ENCODE measurements at regions not wholly inside any gene's neighbourhood (a gene's known extent, or its start where the extent isn't known, plus 50 kb on each side); places are given as distances from the start of the nearest gene placed in this dataset.

DNA sequence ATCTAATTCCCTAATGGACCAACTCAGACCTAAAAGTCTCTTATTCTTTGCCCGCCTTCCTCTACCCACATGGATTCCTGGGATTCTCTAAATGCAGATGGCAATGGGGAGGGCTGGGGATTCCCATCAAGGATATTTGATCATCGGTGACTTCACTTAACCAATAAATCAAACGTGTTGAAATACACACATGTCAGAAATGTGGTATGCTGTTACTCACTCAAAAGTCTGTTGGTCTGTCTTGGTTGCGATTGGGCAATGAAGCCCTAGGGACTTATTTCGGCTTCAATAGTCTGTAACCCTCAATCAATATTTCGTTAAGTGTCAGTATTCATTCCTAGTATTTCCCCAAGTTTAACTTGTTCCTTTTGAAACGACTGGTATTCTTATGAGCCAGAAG lies 117.2 kb upstream of the DIO3 start:
- no peak for DNase-seq (ENCODE audit: low spot score)
- in situ Hi-C loops (cut with HindIII; ENCODE audit: low sequenced_read_pairs), result no loop called here

DNA sequence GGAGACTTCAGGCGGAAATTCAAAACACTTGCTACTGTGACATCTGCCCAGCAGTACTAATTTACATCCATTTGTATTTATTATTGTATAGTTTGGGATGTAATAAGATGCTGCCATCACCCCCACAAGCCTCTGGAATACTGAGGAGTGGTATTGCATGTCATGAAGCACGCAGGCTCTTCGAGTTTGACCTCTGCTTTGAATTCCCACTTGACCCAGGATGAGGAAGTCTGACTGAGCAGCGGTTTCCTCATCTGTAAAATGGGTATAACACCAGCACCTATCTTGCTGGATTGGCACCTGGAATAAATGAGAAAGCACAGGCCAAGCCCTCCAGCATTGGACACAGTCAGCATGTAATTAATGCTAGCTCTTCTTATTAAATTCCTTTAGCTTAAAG lies 116.0 kb upstream of the DIO3 start:
- in situ Hi-C loops (cut with HindIII; ENCODE audit: low sequenced_read_pairs), result no loop called here
- DNase-seq (ENCODE audit: low spot score), result no peak

DNA sequence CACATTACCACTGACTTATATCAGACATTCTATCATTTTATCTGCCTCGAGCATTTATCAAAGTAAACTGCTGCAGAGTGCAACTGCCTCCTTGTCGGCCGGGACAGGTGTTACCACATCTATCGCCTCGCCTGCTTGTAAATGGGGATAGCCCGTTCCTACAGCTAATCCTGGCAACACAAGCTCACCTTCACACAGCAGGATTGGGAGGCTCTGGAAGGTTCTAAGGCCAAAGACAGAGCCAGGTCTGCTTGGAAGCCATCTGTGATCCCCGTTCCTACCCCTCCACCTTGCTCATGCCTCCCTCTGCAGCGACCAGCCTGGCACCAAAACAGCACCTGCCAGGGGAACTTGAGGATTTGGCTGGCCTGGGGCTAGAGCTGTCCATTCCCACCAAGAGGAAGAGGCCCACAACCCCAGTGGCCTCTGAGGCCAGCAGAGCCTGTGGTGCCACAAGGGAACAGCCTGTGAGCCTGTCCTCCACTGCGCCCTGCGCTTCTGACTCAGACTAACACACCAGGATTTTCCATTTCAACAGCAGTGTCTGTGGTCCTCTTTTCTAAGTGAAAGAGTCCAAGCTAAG lies 114.8 kb upstream of the DIO3 start:
- no peak for DNase-seq (ENCODE audit: low spot score)
- in situ Hi-C loops (cut with HindIII; ENCODE audit: low sequenced_read_pairs), result no loop called here

DNA sequence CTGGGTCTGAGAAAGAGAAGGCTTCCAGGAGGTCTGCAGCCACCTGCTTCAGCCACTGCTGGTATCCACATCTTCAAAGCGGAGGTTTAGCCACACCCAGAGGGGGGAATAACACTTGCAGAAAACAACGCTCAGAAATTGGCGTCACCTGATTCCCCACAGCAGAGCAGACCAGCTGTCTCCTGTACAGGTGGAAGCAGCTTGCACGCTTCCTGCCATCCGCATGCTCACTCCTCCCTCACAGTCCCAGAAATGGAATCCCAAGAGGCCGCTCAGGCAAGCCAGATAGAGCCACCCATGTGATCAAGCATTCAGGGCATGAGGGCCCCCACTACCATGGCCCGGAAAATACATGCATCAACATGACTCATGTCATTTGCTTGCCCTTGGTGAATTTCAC lies 112.2 kb upstream of the DIO3 start:
- in situ Hi-C loops (cut with HindIII; ENCODE audit: low sequenced_read_pairs), result no loop called here
- peak; percentile 29 for DNase-seq (ENCODE audit: low spot score)

DNA sequence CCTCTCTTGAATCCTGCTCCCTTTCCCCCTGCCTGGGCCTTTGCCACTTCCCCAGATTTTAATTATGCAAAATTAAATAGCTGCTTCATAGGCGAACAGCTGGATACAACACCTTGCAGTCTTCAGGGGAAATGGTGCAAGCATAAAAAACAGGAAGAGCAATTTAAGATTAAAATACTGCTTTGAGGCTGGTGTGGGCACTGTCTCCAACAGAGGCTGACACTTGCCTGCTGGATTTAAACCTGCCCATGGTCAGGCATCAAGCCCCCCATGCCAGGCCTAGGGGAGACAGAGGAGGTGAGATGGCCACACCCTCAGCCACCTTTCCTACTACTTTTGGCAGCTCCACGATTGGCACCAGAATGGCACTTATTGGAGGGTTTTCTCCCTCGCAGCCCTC lies 110.1 kb upstream of the DIO3 start:
- in situ Hi-C loops (cut with HindIII; ENCODE audit: low sequenced_read_pairs), result no loop called here
- no peak for DNase-seq (ENCODE audit: low spot score)

DNA sequence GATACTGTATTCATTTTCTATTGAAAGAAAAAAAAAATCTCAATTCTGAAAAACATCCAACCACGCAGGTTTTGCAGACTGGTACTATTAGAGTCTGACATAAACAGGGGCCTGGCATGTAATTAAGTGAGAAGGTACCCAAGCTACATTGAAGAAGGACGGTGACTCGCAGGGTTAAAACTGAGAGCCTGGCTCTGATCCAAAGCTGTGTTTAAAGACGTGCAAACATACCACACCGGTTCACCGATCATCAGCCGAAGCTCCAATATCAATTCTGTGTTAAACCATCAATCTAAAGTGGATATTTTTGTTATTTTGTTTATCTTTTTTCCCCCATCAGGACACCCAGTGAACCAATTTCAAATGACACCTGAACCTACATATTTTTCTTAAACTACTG lies 108.1 kb upstream of the DIO3 start:
- no peak for DNase-seq (ENCODE audit: low spot score)
- in situ Hi-C loops (cut with HindIII; ENCODE audit: low sequenced_read_pairs), result no loop called here

DNA sequence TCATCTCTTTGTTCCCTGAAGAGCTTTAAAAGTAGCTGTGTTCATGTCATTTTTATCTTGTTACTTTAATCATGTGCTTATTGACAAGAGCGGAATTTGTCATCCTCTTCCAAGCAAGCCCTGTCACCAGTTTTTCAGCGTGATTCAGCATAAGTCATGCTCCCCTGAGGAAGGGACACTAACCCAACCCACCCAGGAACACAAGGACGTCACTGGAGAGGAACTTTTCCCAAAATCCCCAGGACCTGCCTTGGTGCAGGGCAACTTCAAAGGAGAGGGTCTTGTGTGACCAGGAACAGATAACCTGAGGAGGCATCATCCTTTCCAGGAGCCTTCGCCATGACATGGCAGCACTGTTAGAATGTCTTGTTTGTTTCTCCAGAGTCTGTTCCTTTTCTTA lies 107.1 kb upstream of the DIO3 start:
- DNase-seq (ENCODE audit: low spot score), result no peak
- in situ Hi-C loops (cut with HindIII; ENCODE audit: low sequenced_read_pairs), result no loop called here

DNA sequence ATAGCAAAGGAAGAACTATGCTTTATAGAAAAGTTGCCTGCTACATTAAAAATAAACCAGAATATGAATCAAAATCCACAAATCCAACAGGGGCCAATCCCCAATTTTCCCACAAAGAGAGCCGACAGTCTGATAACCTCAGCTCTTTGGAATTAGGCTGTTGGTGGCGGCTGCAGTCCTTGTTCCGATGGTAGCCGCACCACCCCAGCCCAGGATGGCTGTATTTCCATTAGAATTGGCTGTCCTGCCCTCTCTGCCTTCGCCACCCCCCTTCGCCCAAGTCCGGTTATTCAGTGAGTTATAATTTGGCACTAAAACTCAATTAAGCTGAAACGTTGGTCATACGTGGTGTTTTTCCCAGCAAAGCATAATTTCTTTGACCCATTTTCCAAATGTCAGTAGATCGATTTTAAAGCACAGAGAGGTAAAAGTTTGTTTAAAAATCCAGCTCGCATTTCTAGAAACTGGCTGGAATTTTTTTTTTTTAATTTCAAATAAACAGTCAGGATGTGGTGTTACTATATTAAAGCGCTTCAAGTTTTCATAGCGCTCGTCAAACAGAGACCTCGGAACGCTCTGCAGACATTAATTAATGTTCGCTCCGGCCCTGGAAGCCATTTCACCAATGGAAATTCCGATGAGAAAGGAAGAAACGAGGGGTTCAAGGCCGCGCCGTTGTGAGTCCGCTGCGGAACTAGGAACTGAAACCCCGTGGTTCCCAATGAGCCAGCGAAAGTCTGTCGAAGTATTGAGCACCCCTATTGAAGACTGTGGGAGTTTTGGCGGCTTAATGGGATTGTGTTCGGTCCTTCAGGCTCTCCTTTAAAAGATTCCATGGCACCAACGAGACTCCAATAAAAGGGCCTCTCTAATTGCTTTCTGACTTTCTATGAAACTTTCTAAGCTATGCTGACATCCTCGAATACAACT lies 104.8 kb upstream of the DIO3 start:
- no peak for DNase-seq (ENCODE audit: low spot score)
- in situ Hi-C loops (cut with HindIII; ENCODE audit: low sequenced_read_pairs), result no loop called here

DNA sequence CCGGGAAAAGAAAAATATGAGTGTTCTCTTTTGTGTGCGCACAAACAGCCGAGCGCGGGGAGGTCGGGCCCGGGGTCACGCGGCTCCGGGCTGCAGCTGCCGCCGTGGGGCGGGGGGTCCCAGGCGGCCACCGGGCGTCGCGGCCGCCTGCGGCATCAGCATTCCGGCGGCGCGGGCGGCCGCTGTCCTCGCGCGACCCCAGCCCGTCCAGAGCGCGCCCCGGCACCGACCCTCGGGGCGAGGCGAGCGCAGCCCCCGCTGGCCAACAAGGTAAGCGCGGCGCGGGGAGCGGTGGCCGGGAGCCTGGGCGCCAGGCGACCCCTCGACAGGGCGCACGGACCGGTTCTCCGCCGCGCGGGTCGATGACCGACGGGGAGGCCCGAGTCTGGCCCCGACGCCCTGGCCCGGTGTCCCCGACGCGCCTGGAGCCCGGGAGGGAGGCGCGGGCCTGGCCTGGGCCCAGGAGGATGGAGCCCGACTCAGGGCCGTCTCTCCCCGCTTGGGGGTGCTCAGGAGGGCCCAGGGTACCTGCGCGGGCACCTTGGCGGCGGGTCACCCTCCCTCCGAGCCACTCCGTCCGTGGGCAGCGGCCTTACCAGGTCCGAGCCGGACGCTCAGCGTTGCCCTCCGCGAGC lies 103.9 kb upstream of the DIO3 start:
- no peak for DNase-seq (ENCODE audit: low spot score)
- in situ Hi-C loops (cut with HindIII; ENCODE audit: low sequenced_read_pairs), result no loop called here

DNA sequence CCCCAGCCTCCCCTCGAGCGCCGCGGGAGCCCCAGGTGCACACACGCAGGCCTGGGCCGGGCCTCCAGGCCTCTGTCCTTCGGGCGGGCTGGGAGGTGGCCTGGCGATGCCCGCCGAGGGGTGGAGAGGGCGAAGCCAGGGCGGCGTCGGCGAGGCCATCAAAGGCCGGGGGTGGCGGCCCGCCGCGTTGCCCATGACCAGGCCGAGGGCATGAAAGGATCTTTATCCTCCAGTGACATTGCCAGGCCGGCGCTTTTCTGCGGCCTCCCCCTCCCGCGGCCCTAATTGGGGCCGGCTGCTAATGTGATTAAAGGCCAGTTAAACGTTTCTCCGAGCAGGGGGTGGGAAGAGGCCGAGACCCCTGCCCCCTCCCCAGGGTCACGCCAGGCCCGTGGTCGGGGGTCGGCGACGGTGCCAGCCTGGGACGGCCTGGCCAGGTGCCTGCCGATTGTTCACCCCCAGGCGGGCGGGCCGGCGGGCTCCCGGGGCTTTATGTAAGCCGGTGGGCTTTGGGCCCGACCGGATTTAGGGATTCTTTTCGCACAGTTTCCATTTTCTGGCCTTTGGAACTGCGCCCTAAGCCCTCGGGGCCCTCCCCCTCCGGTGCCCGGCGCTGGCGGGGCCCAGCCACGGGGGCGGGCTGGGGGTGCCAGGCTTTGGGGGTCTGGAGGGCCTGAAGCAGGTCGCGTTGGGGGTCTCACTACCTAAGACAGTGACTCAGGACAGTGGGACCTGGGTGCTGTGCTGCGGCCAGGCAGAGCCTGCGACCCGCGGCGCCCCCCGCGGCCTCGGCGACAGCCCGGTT lies 103.2 kb upstream of the DIO3 start:
- in situ Hi-C loops (cut with HindIII; ENCODE audit: low sequenced_read_pairs), result no loop called here
- no peak for DNase-seq (ENCODE audit: low spot score)

DNA sequence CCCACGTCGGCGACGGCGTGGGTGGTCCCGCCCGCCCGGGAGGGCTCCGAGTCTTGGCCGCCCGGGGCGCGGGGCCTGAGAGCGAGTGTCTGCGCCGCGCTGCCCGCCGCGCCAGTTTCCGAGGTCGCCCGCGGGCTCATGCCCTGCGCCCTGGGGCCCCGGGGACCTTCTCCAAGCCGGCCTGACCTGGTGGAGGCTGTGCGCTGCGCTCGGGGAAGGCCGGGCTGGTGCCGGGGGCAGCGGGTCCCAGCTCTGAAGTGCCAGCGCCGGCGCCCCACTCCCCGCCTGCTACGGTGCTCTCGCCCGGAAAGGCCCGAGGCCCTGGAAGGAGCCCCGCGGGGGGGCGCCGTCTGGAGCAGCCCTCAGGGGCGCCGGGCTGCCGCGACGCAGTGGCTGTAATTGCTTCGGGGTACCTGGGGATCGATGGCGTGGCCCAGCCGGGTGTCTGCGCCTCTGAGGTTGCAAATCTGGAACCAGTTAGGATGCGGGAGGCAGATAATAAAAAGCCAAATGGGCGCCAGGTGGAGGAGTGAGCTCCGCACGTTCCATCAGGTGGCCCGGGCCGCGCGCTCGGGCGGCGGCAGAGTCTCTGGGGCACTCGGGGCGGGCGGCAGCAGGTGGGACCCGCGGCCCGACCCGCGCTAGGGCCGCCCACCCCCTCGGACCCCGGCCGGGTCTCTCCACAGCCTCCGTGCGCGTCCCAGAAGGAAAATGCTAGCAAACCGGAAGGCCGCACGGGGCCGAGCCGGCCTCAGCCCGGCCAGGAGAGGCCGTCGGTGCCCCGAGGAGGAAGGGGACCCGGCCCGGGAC lies 102.3 kb upstream of the DIO3 start:
- no peak for DNase-seq (ENCODE audit: low spot score)
- in situ Hi-C loops (cut with HindIII; ENCODE audit: low sequenced_read_pairs), result no loop called here

DNA sequence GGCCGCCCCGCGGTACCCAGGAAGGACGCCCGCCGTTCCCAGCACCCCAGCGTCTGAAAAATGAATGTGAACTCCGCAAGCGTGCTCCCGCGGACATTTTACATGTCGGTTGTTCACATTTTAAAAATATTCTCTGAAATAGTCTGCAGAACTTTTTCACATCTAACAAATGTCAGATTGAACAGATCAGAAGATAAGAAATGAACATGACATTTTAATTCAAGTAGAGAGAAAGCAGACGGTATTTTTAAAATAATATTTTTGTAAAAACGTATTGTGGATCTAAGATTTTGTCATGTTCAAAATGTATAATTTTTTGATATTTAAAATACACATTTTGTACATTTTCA lies 101.8 kb upstream of the DIO3 start:
- no peak for DNase-seq (ENCODE audit: low spot score)
- in situ Hi-C loops (cut with HindIII; ENCODE audit: low sequenced_read_pairs), result no loop called here

DNA sequence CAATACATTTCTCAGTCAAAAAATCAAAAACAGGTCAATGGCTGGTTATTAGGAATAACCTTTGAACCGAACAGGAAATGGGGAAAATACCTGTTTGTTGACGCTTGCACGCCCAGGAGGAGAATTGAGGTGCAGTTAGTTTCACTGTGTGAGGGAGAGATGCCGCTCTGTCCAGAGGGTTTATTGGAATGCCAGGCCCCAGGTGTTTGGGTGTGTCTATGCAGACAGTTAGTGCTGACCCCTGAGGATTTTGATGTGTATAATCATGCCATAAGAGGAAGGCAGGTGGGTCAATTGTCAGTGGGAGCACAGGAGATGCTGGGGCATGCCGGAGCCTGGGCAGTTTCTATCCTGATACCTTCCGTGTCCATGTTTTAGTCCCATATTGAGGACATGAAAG lies 100.8 kb upstream of the DIO3 start:
- DNase-seq (ENCODE audit: low spot score), result no peak
- in situ Hi-C loops (cut with HindIII; ENCODE audit: low sequenced_read_pairs), result no loop called here

DNA sequence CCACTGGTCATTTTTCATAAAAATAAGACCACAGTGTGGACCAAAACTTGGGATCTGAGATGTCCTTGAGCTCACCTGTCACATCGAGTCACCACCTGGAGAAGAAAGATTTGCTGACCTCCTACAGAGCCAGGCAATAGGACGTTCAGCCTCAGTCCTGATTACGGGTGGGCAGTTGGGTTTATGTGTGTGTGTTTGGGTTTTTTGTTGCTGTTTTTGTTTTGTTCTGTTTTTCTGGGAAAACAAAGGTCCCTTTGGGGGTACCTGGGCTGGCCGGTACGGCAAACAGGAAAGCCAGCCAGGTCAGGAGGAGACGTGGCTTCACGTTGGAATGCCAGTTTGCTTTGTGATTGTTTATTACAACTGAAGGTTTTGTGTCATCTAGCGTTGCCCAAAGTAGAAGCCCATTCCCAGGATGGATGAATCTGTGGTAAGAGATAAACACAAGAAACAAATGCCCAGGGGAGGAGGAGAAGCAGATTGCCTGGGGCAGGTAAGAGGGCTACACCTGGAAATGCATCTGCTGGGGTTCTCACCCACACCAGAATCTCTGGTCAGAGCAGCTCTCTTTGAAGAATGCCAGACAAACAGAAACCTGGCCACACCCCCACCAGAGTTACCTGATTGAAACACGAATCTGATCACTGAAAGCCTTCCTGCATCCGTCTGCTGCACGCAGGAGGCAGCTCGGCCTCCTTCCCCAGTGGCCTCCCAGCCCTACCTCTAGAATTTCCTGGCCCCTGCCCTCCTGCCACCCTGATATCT lies 100.1 kb upstream of the DIO3 start:
- in situ Hi-C loops (cut with HindIII; ENCODE audit: low sequenced_read_pairs), result no loop called here
- no peak for DNase-seq (ENCODE audit: low spot score)

DNA sequence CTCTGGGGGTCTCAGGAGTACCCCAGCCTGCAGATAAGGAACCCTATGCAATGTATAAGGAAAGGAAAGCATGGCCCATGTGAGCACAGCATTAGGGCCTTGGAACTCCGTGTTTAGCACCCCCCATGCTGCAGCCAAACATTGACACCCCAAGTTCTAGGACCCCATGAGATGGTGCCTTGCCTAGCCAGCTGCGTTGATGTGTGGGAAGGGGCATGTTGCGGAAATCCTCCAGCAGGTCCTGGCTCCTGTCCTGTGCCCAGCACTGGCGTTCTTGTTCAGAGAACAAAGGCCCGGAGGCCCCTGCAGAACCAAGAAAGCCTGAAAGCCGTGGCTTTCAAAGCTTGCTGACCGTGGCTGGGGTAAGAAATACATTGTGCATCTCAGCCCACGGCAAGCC lies 99.4 kb upstream of the DIO3 start:
- no peak for DNase-seq (ENCODE audit: low spot score)
- in situ Hi-C loops (cut with HindIII; ENCODE audit: low sequenced_read_pairs), result no loop called here

DNA sequence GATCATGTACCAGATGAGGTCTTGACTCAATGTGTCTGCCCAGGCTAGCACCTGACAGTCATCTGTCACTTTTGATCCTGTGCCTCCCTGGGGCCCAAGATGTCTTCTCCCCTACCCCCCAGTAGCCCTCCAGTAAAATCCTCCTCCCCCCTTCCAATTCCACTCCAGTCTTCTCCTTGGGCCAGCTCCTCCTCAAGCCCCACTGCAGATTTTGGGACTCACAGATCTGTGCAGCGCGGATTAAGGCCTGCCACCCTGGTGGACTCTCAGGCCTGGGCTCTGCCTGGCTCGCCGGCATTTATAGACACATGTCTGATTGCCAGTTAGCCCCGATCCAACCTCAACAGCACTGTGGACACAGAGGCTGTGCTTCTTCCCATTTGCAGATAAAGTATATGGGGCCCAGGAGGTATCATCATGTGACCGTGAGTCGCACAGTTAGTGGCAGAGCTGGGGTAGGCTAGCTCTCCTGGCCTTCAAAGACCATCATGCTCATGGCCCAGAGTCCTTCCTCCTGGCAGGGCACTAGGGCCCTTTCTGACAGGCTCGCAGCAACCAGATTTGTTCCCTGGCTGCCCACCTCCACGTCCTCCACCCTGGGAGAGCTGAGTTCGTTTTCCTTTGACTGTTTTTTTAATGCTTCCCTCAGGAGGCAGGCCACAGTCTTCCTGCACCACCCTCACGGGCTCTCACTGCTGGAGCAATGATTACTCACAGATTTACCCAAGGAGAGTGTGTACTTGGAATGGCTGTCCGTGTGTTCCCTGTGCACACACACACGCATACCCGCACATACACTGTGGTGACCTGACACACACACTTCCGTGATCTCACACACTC lies 98.3 kb upstream of the DIO3 start:
- in situ Hi-C loops (cut with HindIII; ENCODE audit: low sequenced_read_pairs), result no loop called here
- DNase-seq (ENCODE audit: low spot score), result no peak

DNA sequence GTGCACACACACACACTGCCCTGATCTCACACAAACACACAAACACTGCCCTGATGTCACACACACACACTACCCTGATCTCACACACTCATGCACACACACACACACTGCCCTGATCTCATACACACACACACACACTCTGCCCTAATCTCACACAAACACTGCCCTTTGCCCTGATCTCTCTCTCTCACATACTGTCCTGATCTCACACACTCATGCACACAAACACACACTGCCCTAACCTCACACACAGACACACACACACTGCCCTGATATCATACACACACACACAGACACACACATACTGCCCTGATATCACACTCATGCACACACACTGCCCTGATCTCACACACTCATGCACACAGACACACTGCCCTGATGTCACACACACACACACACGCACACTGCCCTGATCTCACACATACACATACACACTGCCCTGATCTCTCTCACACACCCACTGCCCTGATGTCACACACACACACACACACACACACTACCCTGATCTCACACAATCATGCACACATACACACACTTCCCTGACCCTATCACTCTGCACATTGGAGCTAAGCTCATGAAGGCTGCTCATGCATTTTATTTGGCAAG lies 97.6 kb upstream of the DIO3 start:
- no peak for DNase-seq (ENCODE audit: low spot score)
- in situ Hi-C loops (cut with HindIII; ENCODE audit: low sequenced_read_pairs), result no loop called here

Data from G401 (cell line).